ENCODE measurements at regions not wholly inside any gene's neighbourhood (a gene's known extent, or its start where the extent isn't known, plus 50 kb on each side); places are given as distances from the start of the nearest gene placed in this dataset.

DNA sequence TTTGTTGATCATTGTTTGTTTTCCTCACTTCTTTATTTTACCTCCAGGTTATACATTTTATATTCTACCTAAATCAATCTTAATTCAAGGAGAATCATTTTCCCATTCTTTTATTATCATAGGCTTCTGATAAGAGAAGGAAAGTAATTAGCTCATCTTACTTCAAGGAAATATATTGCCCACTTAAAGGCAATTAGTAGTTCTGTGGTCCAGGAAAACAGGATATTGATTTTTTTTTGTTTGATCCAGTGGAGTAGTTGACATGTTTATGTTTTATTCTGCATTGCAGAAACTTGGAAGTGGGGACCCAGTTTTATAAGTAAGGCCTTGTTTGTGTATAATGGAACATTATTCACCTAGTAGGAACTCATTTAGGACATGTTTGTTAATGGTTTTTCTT, 390.6 kb downstream of the NDFIP2 start:
- TF ChIP-seq YY1 (IDR thresholded peaks at IDR 0.05; ENCODE audit: insufficient read depth, insufficient read length) (no peak), ZNF274 (IDR thresholded peaks at IDR 0.05; ENCODE audit: low read depth, low read length) (no peak), SUZ12 (IDR thresholded peaks at IDR 0.05; ENCODE audit: extremely low read depth, insufficient read depth, insufficient read length) (no peak)
